ENCODE measurements at regions not wholly inside any gene's neighbourhood (a gene's known extent, or its start where the extent isn't known, plus 50 kb on each side); places are given as distances from the start of the nearest gene placed in this dataset.

DNA sequence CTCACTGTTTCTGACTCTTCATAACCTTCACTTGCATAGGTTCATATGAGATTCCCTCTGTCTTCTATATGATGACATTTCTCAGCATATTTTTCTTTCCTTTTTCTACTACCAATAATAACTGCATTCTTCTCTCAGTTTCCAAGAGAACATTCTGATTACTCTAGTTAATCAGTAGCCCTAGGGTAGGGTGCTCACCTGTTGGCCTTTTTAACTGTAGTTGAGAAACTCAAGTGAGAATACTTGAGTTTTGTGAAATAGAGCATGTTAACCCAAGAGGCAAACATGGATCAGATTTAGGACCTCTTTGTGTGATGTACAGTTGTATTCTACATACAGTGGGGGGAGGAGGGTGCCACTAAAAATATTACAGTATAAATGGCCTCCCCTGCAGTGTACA lies 308.0 kb downstream of the CMPK2 start:
- DNase-seq (no peak), ATAC-seq (no peak)
- no TSS peak for BruUV-seq (replicated peaks)
- H3K79me2 ChIP-seq (ENCODE audit: low read length) = no peaks in the 10 kb centered on the region
- no peaks in the 10 kb centered on the region for H4K20me1 ChIP-seq (ENCODE audit: low read length)
- H3K36me3 ChIP-seq (ENCODE audit: low read depth, low read length) = no peaks in the 10 kb centered on the region
- ChIA-PET POLR2A (ENCODE audit: unreplicated experiment) (no interaction called here), CTCF (no interaction called here)
- no peaks in the 10 kb centered on the region for H3K4me1 ChIP-seq (ENCODE audit: insufficient read depth, low read length)
- no peak overlapping the region for H2AFZ ChIP-seq (ENCODE audit: low read length)
- no peak overlapping the region for H3K27ac ChIP-seq (ENCODE audit: low read length)
- no peak overlapping the region for H3K9ac ChIP-seq (ENCODE audit: low read length)
- H3F3A ChIP-seq (ENCODE audit: low read length, unreplicated experiment) = no peaks in the 10 kb centered on the region
- TF ChIP-seq, protein P1, sequence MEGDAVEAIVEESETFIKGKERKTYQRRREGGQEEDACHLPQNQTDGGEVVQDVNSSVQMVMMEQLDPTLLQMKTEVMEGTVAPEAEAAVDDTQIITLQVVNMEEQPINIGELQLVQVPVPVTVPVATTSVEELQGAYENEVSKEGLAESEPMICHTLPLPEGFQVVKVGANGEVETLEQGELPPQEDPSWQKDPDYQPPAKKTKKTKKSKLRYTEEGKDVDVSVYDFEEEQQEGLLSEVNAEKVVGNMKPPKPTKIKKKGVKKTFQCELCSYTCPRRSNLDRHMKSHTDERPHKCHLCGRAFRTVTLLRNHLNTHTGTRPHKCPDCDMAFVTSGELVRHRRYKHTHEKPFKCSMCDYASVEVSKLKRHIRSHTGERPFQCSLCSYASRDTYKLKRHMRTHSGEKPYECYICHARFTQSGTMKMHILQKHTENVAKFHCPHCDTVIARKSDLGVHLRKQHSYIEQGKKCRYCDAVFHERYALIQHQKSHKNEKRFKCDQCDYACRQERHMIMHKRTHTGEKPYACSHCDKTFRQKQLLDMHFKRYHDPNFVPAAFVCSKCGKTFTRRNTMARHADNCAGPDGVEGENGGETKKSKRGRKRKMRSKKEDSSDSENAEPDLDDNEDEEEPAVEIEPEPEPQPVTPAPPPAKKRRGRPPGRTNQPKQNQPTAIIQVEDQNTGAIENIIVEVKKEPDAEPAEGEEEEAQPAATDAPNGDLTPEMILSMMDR (conservative IDR thresholded peaks at IDR 0.05; ENCODE audit: low read depth, low read length) = no peak
- TF ChIP-seq EZH2phosphoT487 (IDR thresholded peaks at IDR 0.05; ENCODE audit: borderline replicate concordance, low read length) = no peak
- TF ChIP-seq EZH2 (IDR thresholded peaks at IDR 0.05; ENCODE audit: low read length, unreplicated experiment) = no peak
- H3K9me3 ChIP-seq (ENCODE audit: low read length) = no peaks in the 10 kb centered on the region
- H3K9me2 ChIP-seq (replicated peaks; ENCODE audit: low read length) = no peaks in the 10 kb centered on the region
- no peak overlapping the region for H3K4me3 ChIP-seq (ENCODE audit: low read length)
- H3K27me3 ChIP-seq (ENCODE audit: low read length) = peaks cover 5% of the 10 kb centered on the region; the same call in 1 of the 2 replicates
- intact Hi-C loops (cut with micrococcal nuclease) = no loop called here
- no peak overlapping the region for H3K4me2 ChIP-seq (ENCODE audit: low read length)

DNA sequence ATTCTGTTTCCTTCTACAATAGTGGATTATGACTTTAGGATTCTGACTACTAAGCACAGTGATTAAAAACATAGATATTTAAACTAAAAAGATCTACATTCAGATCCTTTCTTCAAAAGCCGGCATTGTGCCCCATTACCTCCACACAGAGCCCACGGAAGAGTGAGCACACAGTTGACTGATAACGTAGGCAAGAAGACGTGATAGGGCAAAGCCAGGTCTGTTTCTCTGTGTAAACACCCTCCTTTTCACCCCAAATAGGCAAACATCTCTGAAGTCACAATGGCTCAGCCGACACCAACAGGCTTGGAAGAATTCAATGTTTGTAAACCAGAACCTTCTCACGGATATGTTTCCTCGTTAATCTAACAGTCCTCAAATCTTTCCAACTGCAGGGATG lies 302.9 kb downstream of the CMPK2 start:
- H3K9ac ChIP-seq (ENCODE audit: low read length) = no peak overlapping the region
- no TSS peak for BruUV-seq (replicated peaks)
- no peaks in the 10 kb centered on the region for H3F3A ChIP-seq (ENCODE audit: low read length, unreplicated experiment)
- no peak overlapping the region for H3K4me3 ChIP-seq (ENCODE audit: low read length)
- H3K27ac ChIP-seq (ENCODE audit: low read length) = no peak overlapping the region
- DNase-seq (no peak), ATAC-seq (no peak)
- H3K36me3 ChIP-seq (ENCODE audit: low read depth, low read length) = no peaks in the 10 kb centered on the region
- H2AFZ ChIP-seq (ENCODE audit: low read length) = no peak overlapping the region
- no peaks in the 10 kb centered on the region for H3K79me2 ChIP-seq (ENCODE audit: low read length)
- ChIA-PET CTCF (no interaction called here), POLR2A (ENCODE audit: unreplicated experiment) (no interaction called here)
- H4K20me1 ChIP-seq (ENCODE audit: low read length) = no peaks in the 10 kb centered on the region
- H3K9me2 ChIP-seq (replicated peaks; ENCODE audit: low read length) = no peaks in the 10 kb centered on the region
- intact Hi-C loops (cut with micrococcal nuclease) = no loop called here
- no peaks in the 10 kb centered on the region for H3K9me3 ChIP-seq (ENCODE audit: low read length)
- H3K27me3 ChIP-seq (ENCODE audit: low read length) = peaks cover 8% of the 10 kb centered on the region; the same call in 1 of the 2 replicates
- TF ChIP-seq EZH2phosphoT487 (IDR thresholded peaks at IDR 0.05; ENCODE audit: borderline replicate concordance, low read length) (no peak), EZH2 (IDR thresholded peaks at IDR 0.05; ENCODE audit: low read length, unreplicated experiment) (no peak)
- TF ChIP-seq, protein P1 (conservative IDR thresholded peaks at IDR 0.05; ENCODE audit: low read depth, low read length) = no peak
- no peak overlapping the region for H3K4me2 ChIP-seq (ENCODE audit: low read length)
- no peaks in the 10 kb centered on the region for H3K4me1 ChIP-seq (ENCODE audit: insufficient read depth, low read length)

DNA sequence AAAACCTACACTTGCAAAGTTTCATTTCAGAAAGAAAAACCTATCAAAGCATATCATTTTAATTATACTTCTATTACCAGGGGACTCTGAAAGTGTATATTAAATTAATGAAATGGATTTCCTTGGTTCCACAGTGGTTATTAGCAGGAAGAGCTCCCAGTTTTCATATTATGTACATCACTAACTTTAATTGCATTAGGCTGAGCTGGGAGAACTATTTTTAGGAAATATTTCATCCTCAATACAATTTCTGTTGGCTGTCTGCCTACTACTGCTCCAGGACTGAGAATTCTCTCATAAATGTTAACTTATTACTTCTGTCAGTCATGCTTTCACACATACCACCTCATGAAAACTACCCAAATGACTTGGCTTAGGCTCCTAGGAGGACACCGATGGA lies 301.4 kb downstream of the CMPK2 start:
- Histone ChIP-seq H3K36me3 (ENCODE audit: low read depth, low read length) (no peaks in the 10 kb centered on the region), H4K20me1 (ENCODE audit: low read length) (no peaks in the 10 kb centered on the region), H3K9ac (ENCODE audit: low read length) (no peak overlapping the region), H3K4me3 (ENCODE audit: low read length) (no peak overlapping the region), H2AFZ (ENCODE audit: low read length) (no peak overlapping the region), H3K4me2 (ENCODE audit: low read length) (no peak overlapping the region), H3F3A (ENCODE audit: low read length, unreplicated experiment) (no peaks in the 10 kb centered on the region), H3K9me2 (replicated peaks; ENCODE audit: low read length) (no peaks in the 10 kb centered on the region), H3K27ac (ENCODE audit: low read length) (no peak overlapping the region), H3K9me3 (ENCODE audit: low read length) (no peaks in the 10 kb centered on the region), H3K79me2 (ENCODE audit: low read length) (no peaks in the 10 kb centered on the region), H3K27me3 (ENCODE audit: low read length) (peaks cover 8% of the 10 kb centered on the region; the same call in 1 of the 2 replicates), H3K4me1 (ENCODE audit: insufficient read depth, low read length) (no peaks in the 10 kb centered on the region)
- CTCF ChIA-PET = no interaction called here
- intact Hi-C loops (cut with micrococcal nuclease) = no loop called here
- no TSS peak for BruUV-seq (replicated peaks)
- ATAC-seq (no peak), DNase-seq (no peak)
- TF ChIP-seq, protein P1 (conservative IDR thresholded peaks at IDR 0.05; ENCODE audit: low read depth, low read length) = no peak
- TF ChIP-seq EZH2 (IDR thresholded peaks at IDR 0.05; ENCODE audit: low read length, unreplicated experiment) = no peak
- no peak for TF ChIP-seq EZH2phosphoT487 (IDR thresholded peaks at IDR 0.05; ENCODE audit: borderline replicate concordance, low read length)
- POLR2A ChIA-PET (ENCODE audit: unreplicated experiment) = no interaction called here
